ENCODE measurements at regions not wholly inside any gene's neighbourhood (a gene's known extent, or its start where the extent isn't known, plus 50 kb on each side); places are given as distances from the start of the nearest gene placed in this dataset.

GRCh38 chr1:195482137-195482536 is 1126.1 kb downstream of the KCNT2 start:
- no peak for TF ChIP-seq EZH2 (IDR thresholded peaks at IDR 0.05; ENCODE audit: borderline replicate concordance)
- TF ChIP-seq CTCF (IDR thresholded peaks at IDR 0.05; ENCODE audit: poor library complexity): no peak
- no peak for TF ChIP-seq EZH2phosphoT487 (IDR thresholded peaks at IDR 0.05; ENCODE audit: low read depth, severe bottlenecking, unreplicated experiment)
